ENCODE measurements at regions not wholly inside any gene's neighbourhood (a gene's known extent, or its start where the extent isn't known, plus 50 kb on each side); places are given as distances from the start of the nearest gene placed in this dataset.

DNA sequence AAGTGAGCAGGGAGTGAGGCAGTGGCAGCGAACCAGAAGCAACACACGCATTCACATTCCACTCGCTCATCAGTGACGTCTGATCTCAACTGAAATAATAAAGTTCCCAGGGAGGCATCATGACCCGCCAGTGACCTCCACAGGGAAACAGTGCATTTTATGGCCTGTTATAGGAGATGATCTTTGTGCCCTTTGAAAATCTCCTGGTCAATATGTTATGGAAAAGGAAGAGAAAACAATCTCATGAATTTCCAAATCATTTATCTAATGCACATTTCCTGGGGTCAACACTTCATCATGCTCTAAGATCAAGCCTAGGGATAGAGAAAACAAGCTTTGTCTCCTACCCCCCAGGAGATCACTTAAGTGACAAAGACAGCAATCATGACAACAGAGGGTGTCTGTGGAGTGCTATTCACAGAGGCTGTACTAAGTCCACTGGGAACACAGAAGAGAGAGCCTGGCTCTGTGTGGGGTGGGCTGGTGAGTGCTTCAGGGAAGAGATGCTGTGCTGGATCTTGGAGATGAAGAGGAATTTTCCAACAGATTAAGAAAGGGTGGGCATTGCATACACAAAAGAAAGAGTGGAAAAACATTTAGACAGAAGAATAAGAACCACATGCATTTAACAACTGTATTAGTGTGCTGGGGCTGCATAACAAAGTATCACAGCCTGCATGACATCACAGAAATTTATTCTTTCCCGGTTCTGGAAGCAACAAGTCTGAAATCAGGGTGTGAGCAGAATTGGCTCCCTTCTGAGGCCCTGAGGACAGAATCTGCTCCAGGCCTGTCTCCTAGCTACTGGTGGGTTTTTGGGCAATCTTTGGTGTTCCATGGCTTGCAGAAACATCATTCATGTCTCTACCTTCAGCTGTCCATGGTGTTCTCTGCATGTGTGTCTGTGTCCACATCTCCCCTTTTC is 613.9 kb upstream of the IGFBP3 start:
- ChIA-PET CTCF (no interaction called here), POLR2A (no interaction called here)
- no peaks in the 10 kb centered on the region for H3K27me3 Mint-ChIP-seq
- H3K36me3 Mint-ChIP-seq (ENCODE audit: low read depth): no peaks in the 10 kb centered on the region
- no peaks in the 10 kb centered on the region for H3K4me1 Mint-ChIP-seq
- no peak overlapping the region for H3K4me3 Mint-ChIP-seq
- DNase-seq: no peak
- peaks cover 22% of the 10 kb centered on the region for H3K9me3 Mint-ChIP-seq
- H3K27ac Mint-ChIP-seq: no peak overlapping the region

GRCh38 chr7:46533946-46534345 is 612.9 kb upstream of the IGFBP3 start:
- no peak overlapping the region for H3K27ac Mint-ChIP-seq

GRCh38 chr7:46532571-46532970 is 611.5 kb upstream of the IGFBP3 start:
- H3K4me1 Mint-ChIP-seq: no peaks in the 10 kb centered on the region
- H3K9me3 Mint-ChIP-seq: peaks cover 27% of the 10 kb centered on the region
- POLR2A ChIA-PET: no interaction called here
- CTCF ChIA-PET: no interaction called here
- H3K27me3 Mint-ChIP-seq: no peaks in the 10 kb centered on the region
- DNase-seq: no peak
- H3K27ac Mint-ChIP-seq: no peak overlapping the region
- no peak overlapping the region for H3K4me3 Mint-ChIP-seq
- H3K36me3 Mint-ChIP-seq (ENCODE audit: low read depth): no peaks in the 10 kb centered on the region

More at GRCh38 chr7:46533946-46534345, 612.9 kb upstream of the IGFBP3 start:
- H3K9me3 Mint-ChIP-seq: peaks cover 23% of the 10 kb centered on the region
- ChIA-PET CTCF (no interaction called here), POLR2A (no interaction called here)
- no peaks in the 10 kb centered on the region for H3K36me3 Mint-ChIP-seq (ENCODE audit: low read depth)
- H3K4me3 Mint-ChIP-seq: no peak overlapping the region
- H3K27me3 Mint-ChIP-seq: no peaks in the 10 kb centered on the region
- no peaks in the 10 kb centered on the region for H3K4me1 Mint-ChIP-seq
- DNase-seq: no peak

- Mint-ChIP-seq H3K4me3 (no peak overlapping the region), H3K4me1 (no peaks in the 10 kb centered on the region), H3K27me3 (no peaks in the 10 kb centered on the region), H3K9me3 (peaks cover 21% of the 10 kb centered on the region), H3K27ac (no peak overlapping the region), H3K36me3 (ENCODE audit: low read depth) (no peaks in the 10 kb centered on the region)
- POLR2A ChIA-PET: no interaction called here
- CTCF ChIA-PET: no interaction called here
- DNase-seq: no peak
Measured at GRCh38 chr7:46530081-46530750, 609.1 kb upstream of the IGFBP3 start.

DNA sequence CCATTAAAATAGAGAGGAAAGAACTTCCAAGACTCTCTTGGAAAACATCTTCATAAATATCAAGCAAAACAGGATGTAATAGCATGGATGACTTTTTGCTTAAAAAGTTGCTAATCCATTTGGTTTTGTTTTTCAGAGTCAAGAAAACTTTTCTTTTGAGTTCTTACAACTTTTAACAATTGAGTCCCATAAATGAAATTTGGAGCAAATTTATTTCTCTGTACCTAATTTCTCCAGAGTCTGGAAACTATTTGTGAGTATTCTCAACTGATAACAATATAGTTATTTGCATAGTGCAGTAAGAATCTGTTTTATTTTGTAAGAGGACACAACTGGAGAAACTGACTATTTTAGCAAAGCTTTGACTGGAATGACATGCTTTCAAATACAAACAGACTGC is 606.3 kb upstream of the IGFBP3 start:
- no peak overlapping the region for H3K4me3 Mint-ChIP-seq

GRCh38 chr7:46525876-46526275 is 604.8 kb upstream of the IGFBP3 start:
- Mint-ChIP-seq H3K27me3 (no peaks in the 10 kb centered on the region), H3K27ac (no peak overlapping the region), H3K36me3 (ENCODE audit: low read depth) (no peaks in the 10 kb centered on the region), H3K4me3 (no peak overlapping the region), H3K9me3 (peaks cover 10% of the 10 kb centered on the region), H3K4me1 (no peaks in the 10 kb centered on the region)
- DNase-seq: no peak
- POLR2A ChIA-PET: no interaction called here
- CTCF ChIA-PET: no interaction called here

More for the DNA sequence above, 606.3 kb upstream of the IGFBP3 start:
- ChIA-PET POLR2A (no interaction called here), CTCF (no interaction called here)
- Mint-ChIP-seq H3K9me3 (peaks cover 14% of the 10 kb centered on the region), H3K36me3 (ENCODE audit: low read depth) (no peaks in the 10 kb centered on the region), H3K4me1 (no peaks in the 10 kb centered on the region), H3K27ac (no peak overlapping the region), H3K27me3 (no peaks in the 10 kb centered on the region)
- DNase-seq: no peak

DNA sequence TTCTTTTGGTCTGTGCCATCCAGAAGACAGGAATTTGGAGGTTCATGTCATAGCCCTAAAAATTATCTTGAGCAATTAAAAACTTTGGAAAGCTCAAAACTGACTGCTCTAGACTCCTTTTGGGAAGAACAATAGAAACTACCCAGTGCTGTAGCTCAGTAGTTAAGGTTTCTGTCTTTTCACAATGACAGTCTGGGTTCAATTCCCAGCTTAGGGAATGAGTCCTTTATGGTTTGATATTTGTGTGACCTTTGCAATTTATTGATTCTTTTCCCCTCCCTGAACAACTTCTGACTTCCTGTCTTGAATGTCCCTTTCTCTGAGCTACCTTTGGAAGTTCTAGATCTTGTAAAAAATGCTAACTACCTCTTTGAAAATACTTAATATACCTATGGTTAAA is 603.3 kb upstream of the IGFBP3 start:
- Mint-ChIP-seq H3K4me1 (no peaks in the 10 kb centered on the region), H3K4me3 (no peak overlapping the region), H3K36me3 (ENCODE audit: low read depth) (no peaks in the 10 kb centered on the region), H3K27ac (no peak overlapping the region), H3K27me3 (no peaks in the 10 kb centered on the region), H3K9me3 (peaks cover 10% of the 10 kb centered on the region)
- CTCF ChIA-PET: no interaction called here
- DNase-seq: no peak
- POLR2A ChIA-PET: no interaction called here

DNA sequence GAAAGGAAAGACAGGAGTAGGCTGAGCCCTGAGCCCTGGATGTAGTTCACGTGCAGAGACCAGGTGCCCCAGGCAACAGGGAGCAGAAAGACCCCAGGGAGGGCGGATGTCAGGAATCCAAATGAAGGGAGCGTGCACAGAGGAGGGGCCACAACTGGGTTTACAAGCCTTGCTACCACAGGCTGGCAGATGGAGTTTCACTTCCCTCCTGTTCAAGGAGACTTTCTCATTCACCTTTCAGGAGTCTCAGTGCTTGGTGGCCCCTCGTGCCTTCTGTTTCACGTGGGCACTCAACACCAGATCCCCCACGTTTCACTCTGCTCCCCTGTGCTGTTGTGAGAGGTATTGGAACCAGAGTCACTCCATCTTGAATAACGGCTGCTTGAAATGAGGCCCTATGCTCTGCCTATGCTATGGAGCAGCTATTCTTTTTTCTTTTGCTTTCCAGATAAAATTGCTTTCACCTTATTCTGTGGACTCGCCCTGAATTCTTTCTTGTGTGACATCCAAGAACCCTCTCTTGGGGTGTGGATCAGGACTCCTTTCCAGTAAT is 601.4 kb upstream of the IGFBP3 start:
- H3K9me3 Mint-ChIP-seq: peaks cover 6% of the 10 kb centered on the region
- ChIA-PET POLR2A (no interaction called here), CTCF (no interaction called here)
- H3K27ac Mint-ChIP-seq: no peak overlapping the region
- no peaks in the 10 kb centered on the region for H3K27me3 Mint-ChIP-seq
- H3K4me3 Mint-ChIP-seq: no peak overlapping the region
- H3K36me3 Mint-ChIP-seq (ENCODE audit: low read depth): no peaks in the 10 kb centered on the region
- DNase-seq: no peak
- no peaks in the 10 kb centered on the region for H3K4me1 Mint-ChIP-seq

GRCh38 chr7:46518713-46519112 is 597.6 kb upstream of the IGFBP3 start:
- no peak overlapping the region for H3K27ac Mint-ChIP-seq
- no peak for DNase-seq
- no peaks in the 10 kb centered on the region for H3K4me1 Mint-ChIP-seq
- H3K27me3 Mint-ChIP-seq: no peaks in the 10 kb centered on the region
- ChIA-PET CTCF (no interaction called here), POLR2A (no interaction called here)
- H3K9me3 Mint-ChIP-seq: peaks cover 2% of the 10 kb centered on the region
- H3K4me3 Mint-ChIP-seq: no peak overlapping the region
- no peaks in the 10 kb centered on the region for H3K36me3 Mint-ChIP-seq (ENCODE audit: low read depth)

- DNase-seq: no peak
- Mint-ChIP-seq H3K9me3 (peaks cover 2% of the 10 kb centered on the region), H3K4me3 (no peak overlapping the region), H3K36me3 (ENCODE audit: low read depth) (no peaks in the 10 kb centered on the region), H3K27me3 (no peaks in the 10 kb centered on the region), H3K4me1 (no peaks in the 10 kb centered on the region), H3K27ac (no peak overlapping the region)
- POLR2A ChIA-PET: no interaction called here
- CTCF ChIA-PET: no interaction called here
Measured at GRCh38 chr7:46515844-46516590, 594.9 kb upstream of the IGFBP3 start.

DNA sequence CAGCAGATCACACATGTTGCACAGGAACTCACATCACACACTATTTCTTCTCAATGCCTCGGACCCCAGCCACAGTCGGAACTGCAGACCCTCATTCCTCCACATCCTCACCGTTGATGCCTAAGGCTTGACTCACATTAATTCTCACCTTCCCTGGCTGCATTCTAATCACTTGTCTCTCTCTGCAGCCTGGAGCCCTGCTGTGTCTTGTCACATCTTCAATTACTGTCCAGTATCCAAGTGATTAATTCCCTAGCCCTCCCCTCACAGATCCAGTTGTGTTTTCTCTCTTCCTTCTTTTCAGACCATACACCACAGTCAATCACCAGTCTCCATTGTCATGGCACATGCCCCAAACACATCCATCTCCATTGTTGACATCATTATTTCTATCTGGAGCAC is 592.4 kb upstream of the IGFBP3 start:
- DNase-seq: no peak

DNA sequence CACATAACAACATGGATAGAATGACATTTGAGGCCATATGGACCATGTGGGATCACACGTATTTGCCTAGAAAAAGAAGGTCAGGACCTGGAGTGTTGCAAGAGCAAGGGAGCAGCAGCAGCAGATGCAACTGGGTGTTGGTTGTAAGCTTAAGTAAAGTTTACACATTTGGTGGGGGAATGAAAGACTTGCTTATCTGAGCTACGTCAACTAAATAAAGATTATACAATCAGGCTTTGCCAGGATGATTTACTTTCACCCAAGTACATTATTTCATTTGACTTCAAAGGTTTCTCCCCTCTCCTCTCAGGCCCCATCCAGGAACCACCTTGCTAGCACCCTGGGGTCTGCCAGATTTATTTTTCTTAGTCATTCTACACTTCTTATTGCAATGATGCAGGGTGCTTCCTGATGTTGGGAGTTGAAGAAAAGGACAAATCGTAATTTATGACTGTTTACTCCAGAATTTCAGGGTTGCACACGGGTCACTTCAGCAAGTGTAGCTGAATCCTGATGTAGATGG is 591.9 kb upstream of the IGFBP3 start:
- Mint-ChIP-seq H3K4me3 (no peak overlapping the region), H3K27me3 (no peaks in the 10 kb centered on the region), H3K4me1 (no peaks in the 10 kb centered on the region), H3K9me3 (peaks cover 2% of the 10 kb centered on the region), H3K36me3 (ENCODE audit: low read depth) (no peaks in the 10 kb centered on the region), H3K27ac (no peak overlapping the region)
- CTCF ChIA-PET: no interaction called here
- no peak for DNase-seq
- POLR2A ChIA-PET: no interaction called here

More for the DNA sequence above, 592.4 kb upstream of the IGFBP3 start:
- H3K4me3 Mint-ChIP-seq: no peak overlapping the region
- no peaks in the 10 kb centered on the region for H3K36me3 Mint-ChIP-seq (ENCODE audit: low read depth)
- H3K27ac Mint-ChIP-seq: no peak overlapping the region
- ChIA-PET POLR2A (no interaction called here), CTCF (no interaction called here)
- no peaks in the 10 kb centered on the region for H3K27me3 Mint-ChIP-seq
- peaks cover 2% of the 10 kb centered on the region for H3K9me3 Mint-ChIP-seq
- H3K4me1 Mint-ChIP-seq: no peaks in the 10 kb centered on the region

Measured in activated CD4-positive, alpha-beta T cell treated with anti-CD3 and anti-CD28 coated beads, Interleukin-2, amount 10 ng/mL, durations not matched to agents 7 days and 5 days (primary cell).